Esophagus (tissue), 2 donors: ENCODE measurements at regions not wholly inside any gene's neighbourhood (a gene's known extent, or its start where the extent isn't known, plus 50 kb on each side); places are given as distances from the start of the nearest gene placed in this dataset.
"Not testable (repeated sequence)": the region's sequence is repeated elsewhere in the genome, so short reads cannot be mapped to it uniquely, and the experiment has no call there.

Source experiments
- H3K27ac ChIP-seq, 2 donors: one replicate each; pipeline ENCODE4 v1.5.1; 2013; ENCODE audit warnings: low read depth in 2 of 2, mild to moderate bottlenecking in 2 of 2, inconsistent platforms in 1 of 2, low read length in 1 of 2, moderate library complexity in 1 of 2
- H3K27me3 ChIP-seq, 2 donors: one replicate each; pipeline ENCODE4 v1.6.1; 2013; ENCODE audit warnings: low read length in 2 of 2, control low read depth in 1 of 2, mild to moderate bottlenecking in 1 of 2; ENCODE audit not compliant: insufficient read depth in 2 of 2, control insufficient read depth in 1 of 2
- H3K36me3 ChIP-seq, 2 donors: one replicate each; pipeline ENCODE4 v1.6.1; 2013; ENCODE audit warnings: low read length in 1 of 2; ENCODE audit not compliant: control insufficient read depth in 2 of 2, insufficient read depth in 2 of 2
- H3K4me1 ChIP-seq, 2 donors: one replicate each; pipeline ENCODE4 v1.6.1; 2013; ENCODE audit warnings: low read length in 1 of 2; ENCODE audit not compliant: control insufficient read depth in 2 of 2, insufficient read depth in 2 of 2
- H3K4me3 ChIP-seq, 2 donors: one replicate each; pipeline ENCODE4 v1.5.1; 2013; ENCODE audit warnings: low read length in 2 of 2, mild to moderate bottlenecking in 2 of 2, low read depth in 1 of 2, moderate library complexity in 1 of 2
- H3K9me3 ChIP-seq, 2 donors: one replicate each; pipeline ENCODE4 v1.6.1; 2013; ENCODE audit warnings: mild to moderate bottlenecking in 2 of 2, low read depth in 1 of 2, low read length in 1 of 2, moderate library complexity in 1 of 2; ENCODE audit not compliant: control insufficient read depth in 2 of 2, insufficient read depth in 1 of 2
- WGBS, 2 donors: extraction: QIAGEN DNeasy Blood & Tissue Kit; methylation state at CpG; one replicate each; pipeline ENCODE4 v1.1.7; 2013; 5-methylcytosine and 5-hydroxymethylcytosine counted together
- donor health status: healthy with polysubstance abuse.
- donor health status: Bipolar disorder and iron deficiency.

GRCh38 chr15:95629503-95630168 lies 700.9 kb upstream of the NR2F2 start:
- Histone ChIP-seq H3K4me1 (no peaks in the 10 kb centered on the region), H3K27me3 (no peaks in the 10 kb centered on the region), H3K36me3 (no peaks in the 10 kb centered on the region), H3K27ac (no peak overlapping the region), H3K9me3 (no peaks in the 10 kb centered on the region), H3K4me3 (no peak overlapping the region)
- WGBS, 2 donors, result 76 to 80% methylated on average over 5 of the region's 5 CpGs

DNA sequence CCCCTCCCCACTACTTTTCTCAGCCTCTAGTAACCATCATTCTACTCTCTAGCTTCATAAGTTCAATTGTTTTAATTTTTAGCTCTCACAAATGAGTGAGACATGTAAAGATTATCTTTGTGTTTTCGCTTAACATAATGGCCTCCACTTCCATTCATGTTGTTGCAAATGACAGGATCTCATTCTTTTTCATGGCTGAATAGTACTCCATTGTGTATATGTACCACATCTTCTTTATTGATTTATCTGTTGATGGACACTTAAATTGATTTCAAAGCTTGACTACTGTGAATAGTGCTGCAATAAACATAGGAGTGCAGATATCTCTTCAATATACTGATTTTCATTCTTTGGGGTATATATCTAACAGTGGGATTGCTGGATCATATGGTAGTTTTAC lies 699.8 kb upstream of the NR2F2 start:
- WGBS, 2 donors, result 92 to 96% methylated on average over 1 of the region's 1 CpG
- no peaks in the 10 kb centered on the region for H3K9me3 ChIP-seq
- no peak overlapping the region for H3K27ac ChIP-seq
- H3K27me3 ChIP-seq, result no peaks in the 10 kb centered on the region
- H3K36me3 ChIP-seq, result no peaks in the 10 kb centered on the region
- H3K4me3 ChIP-seq, result no peak overlapping the region
- H3K4me1 ChIP-seq, result no peaks in the 10 kb centered on the region

GRCh38 chr15:95635666-95636065 lies 694.8 kb upstream of the NR2F2 start:
- Histone ChIP-seq H3K4me3 (no peak overlapping the region), H3K36me3 (no peaks in the 10 kb centered on the region), H3K9me3 (no peaks in the 10 kb centered on the region), H3K4me1 (no peaks in the 10 kb centered on the region), H3K27ac (no peak overlapping the region), H3K27me3 (no peaks in the 10 kb centered on the region)
- whole genome bisulfite sequencing, 2 donors, result 73% methylated on average over 2 of the region's 2 CpGs

DNA sequence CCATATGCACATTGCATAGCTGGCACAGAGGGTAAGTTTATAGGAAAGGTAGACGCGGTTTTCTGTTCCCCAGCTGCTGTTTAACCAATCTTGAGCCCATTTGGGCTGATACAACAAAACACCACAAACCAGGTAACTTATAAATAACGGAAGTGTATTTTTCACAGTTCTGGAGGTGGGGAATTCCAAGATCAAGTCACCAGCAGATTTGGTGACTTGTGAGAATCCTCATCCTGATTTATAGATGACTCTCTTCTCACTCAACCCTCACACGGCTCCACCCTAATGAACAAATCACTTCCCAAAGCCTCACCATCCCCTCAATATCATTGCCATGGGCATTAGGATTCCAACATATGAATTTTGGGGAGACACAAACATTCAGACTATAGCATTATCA lies 694.4 kb upstream of the NR2F2 start:
- Histone ChIP-seq H3K4me1 (no peaks in the 10 kb centered on the region), H3K4me3 (no peak overlapping the region), H3K9me3 (no peaks in the 10 kb centered on the region), H3K27ac (no peak overlapping the region), H3K27me3 (no peaks in the 10 kb centered on the region), H3K36me3 (no peaks in the 10 kb centered on the region)
- 79 to 83% methylated on average over 4 of the region's 4 CpGs for WGBS, 2 donors

DNA sequence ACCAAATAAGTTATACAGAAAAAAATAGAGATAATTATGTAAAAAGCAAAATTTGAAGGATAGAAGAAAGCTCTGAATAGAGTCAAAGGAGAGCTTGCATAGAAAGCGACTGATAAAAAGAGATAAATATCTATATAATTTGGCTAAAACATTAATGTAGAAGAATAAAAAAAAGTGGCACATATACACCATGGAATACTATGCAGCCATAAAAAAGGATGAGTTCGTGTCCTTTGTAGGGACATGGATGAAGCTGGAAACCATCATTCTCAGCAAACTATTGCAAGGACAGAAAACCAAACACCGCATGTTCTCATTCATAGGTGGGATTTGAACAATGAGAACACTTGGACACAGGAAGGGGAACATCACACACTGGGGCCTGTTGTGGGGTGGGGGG lies 693.3 kb upstream of the NR2F2 start:
- H3K36me3 ChIP-seq, H3K9me3 ChIP-seq, H3K4me3 ChIP-seq, H3K27ac ChIP-seq, H3K27me3 ChIP-seq, H3K4me1 ChIP-seq: not testable (repeated sequence)
- WGBS, 2 donors, result 91 to 94% methylated on average over 3 of the region's 3 CpGs

DNA sequence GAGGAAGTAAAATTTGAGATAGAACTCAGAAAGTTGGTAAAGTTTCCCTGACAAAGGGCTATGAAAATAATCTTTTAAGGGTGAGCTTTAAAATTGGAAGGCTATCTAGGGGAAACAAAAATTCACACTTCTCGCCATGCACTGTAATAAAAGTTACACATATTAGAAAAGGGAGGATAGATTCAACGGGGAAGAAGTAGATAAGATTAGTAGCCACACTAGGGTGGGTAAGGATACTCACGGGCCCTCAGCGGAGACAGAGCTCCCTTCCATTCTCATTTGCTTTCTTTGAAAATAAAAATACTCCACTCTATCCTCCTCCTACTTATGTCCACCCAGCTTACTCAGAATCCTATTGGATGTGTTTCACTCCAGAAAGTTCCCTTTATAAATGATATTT lies 691.3 kb upstream of the NR2F2 start:
- H3K27ac ChIP-seq, result no peak overlapping the region
- H3K27me3 ChIP-seq, result no peaks in the 10 kb centered on the region
- H3K4me3 ChIP-seq, result no peak overlapping the region
- no peaks in the 10 kb centered on the region for H3K36me3 ChIP-seq
- no peaks in the 10 kb centered on the region for H3K4me1 ChIP-seq
- no peaks in the 10 kb centered on the region for H3K9me3 ChIP-seq
- 90 to 93% methylated on average over 4 of the region's 4 CpGs for WGBS, 2 donors

DNA sequence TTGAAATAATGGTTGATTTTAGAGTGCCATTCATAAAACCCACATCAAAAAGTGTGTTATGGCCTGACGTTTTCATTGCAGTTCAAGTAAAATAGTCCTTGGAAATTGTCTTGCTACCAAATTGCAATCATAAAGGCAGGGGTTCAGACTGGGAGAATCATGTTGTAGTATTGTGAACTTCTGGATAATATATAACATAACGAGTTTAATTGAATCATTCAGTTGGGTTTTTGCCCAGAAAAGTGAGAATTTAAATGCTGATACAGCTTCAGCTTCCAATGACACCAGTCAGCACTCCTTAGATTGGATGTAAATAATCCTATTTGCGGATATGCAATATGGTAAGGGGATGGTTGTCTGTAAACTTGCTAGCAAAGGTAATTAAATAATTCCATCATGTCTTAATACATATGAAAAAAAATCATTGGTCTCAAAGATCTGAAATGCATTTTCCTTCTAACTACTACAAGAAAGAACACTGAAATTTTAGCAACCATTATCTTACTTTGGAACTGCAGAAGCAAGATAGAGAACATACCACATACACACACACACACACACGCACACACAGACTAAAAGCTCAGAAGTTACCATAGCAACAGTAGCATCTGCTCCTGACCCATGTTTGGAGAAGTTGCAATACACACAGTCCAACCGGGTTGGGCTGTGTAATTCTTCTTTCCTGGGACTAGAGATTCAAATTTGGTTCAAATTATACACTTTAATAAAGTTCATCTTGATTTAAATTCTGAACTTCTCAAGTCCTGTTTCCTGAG lies 686.2 kb upstream of the NR2F2 start:
- Histone ChIP-seq H3K4me1 (no peaks in the 10 kb centered on the region), H3K36me3 (no peaks in the 10 kb centered on the region), H3K27ac (no peak overlapping the region), H3K27me3 (no peaks in the 10 kb centered on the region), H3K9me3 (no peaks in the 10 kb centered on the region), H3K4me3 (no peak overlapping the region)
- WGBS, 2 donors, result 59 to 67% methylated on average over 5 of the region's 5 CpGs

DNA sequence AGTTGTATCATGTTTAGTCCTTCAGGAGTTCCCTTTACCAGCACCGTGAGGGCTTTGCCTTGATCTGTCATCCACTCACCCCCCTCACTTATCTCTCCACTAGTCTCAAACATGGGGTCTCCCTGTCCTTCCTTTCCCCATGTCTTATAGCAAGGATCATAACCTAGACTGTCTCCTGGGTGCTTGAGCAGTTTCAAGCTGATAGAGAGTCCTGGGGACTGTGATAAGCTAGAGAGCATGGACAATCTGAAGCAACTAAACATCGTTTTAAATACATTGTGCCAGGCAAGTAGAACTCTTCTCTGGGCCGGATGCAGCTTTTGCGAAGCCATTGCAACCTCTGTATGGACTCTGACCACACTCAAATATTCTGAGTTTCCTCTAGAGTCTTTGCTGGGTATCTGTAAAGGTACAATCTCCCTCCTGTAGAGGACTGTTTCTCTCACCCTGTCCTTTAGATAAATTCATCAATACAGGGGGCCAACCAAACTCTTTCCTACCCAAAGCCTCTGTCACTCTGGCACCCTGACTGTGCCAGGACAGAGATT lies 684.6 kb upstream of the NR2F2 start:
- WGBS, 2 donors, result 83 to 90% methylated on average over 4 of the region's 4 CpGs
- no peak overlapping the region for H3K27ac ChIP-seq
- H3K9me3 ChIP-seq, result no peaks in the 10 kb centered on the region
- H3K27me3 ChIP-seq, result no peaks in the 10 kb centered on the region
- H3K4me3 ChIP-seq, result no peak overlapping the region
- H3K4me1 ChIP-seq, result no peaks in the 10 kb centered on the region
- H3K36me3 ChIP-seq, result no peaks in the 10 kb centered on the region

DNA sequence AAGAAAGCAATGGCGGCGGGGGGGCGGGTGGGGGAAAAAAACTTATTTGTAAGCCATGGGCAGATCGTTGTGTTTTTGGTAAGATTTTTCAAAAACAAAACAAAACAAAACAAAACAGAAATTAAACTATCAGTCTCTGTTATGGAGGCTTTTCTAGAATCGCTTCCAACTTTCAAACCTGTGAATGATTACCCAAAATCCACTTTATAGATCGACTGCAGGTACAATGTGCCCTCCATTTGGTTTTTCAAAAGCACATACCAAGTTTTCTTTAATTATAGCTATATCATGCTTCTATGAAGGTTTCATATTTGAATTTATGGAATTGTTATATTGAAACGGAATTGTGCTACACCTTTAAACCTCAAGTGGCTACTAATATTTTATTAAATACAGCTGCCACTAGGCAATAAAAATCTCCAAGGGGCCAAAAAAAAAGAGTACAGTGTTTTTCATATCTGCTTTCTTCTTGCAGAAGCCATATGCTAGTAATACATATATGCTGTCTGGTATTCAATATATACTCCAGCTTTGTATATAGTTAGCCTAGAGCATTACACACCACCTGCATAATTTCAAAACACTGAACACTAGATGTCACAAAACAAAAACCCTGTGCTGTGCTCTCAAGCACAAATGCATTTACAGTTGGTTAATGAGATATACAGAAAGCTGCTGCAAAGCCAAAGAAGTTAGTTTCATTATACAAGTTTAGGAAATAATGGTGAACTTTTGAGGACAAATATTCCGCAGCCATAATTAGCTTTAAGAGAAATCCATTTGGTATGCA lies 683.8 kb upstream of the NR2F2 start:
- Histone ChIP-seq H3K27ac (no peak overlapping the region), H3K4me1 (no peaks in the 10 kb centered on the region), H3K36me3 (no peaks in the 10 kb centered on the region), H3K9me3 (no peaks in the 10 kb centered on the region), H3K27me3 (no peaks in the 10 kb centered on the region), H3K4me3 (no peak overlapping the region)
- WGBS, 2 donors, result 84 to 88% methylated on average over 8 of the region's 8 CpGs
